Neural cell (in vitro differentiated cells): ENCODE measurements at regions not wholly inside any gene's neighbourhood (a gene's known extent, or its start where the extent isn't known, plus 50 kb on each side); places are given as distances from the start of the nearest gene placed in this dataset.
A peak's percentile ranks its signal among the peaks of the same experiment; 100 is the strongest.

ENCODE experiments used
- H2AFZ ChIP-seq: fragments of 200-600, 300-800 bp; sonication (generic), shearing (Covaris generic); 2 replicates; pipeline ENCODE4 v1.6.0; 2014; ENCODE audit warnings: low read depth, mild to moderate bottlenecking, antibody characterized with exemption, low read length, moderate library complexity
- H3F3A ChIP-seq: fragments of 200-600 bp; shearing (Covaris generic); 2 replicates; pipeline ENCODE4 v1.6.1; 2016; ENCODE audit warnings: mild to moderate bottlenecking, moderate library complexity, mixed read lengths, antibody characterized with exemption, low read length; ENCODE audit not compliant: insufficient read depth, poor library complexity, severe bottlenecking
- H3K27ac ChIP-seq: fragments of 200-600, 300-800 bp; sonication (generic), shearing (Covaris generic); 2 replicates; pipeline ENCODE4 v1.5.1; 2014; ENCODE audit warnings: mild to moderate bottlenecking, low read length, moderate library complexity
- H3K27me3 ChIP-seq: fragments of 300-800, 200-600 bp; sonication (generic), shearing (Covaris generic); 2 replicates; pipeline ENCODE4 v1.6.0; 2014; ENCODE audit warnings: mild to moderate bottlenecking, low read depth, low read length, moderate library complexity; ENCODE audit not compliant: insufficient read depth
- H3K36me3 ChIP-seq: fragments of 300-800, 200-600 bp; sonication (generic), shearing (Covaris generic); 2 replicates; pipeline ENCODE4 v1.5.1; 2014; ENCODE audit warnings: mild to moderate bottlenecking, antibody characterized with exemption, low read length, moderate library complexity; ENCODE audit not compliant: insufficient read depth
- H3K4me2 ChIP-seq: fragments of 300-800, 200-600 bp; sonication (generic), shearing (Covaris generic); 2 replicates; pipeline ENCODE4 v1.6.0; 2014; ENCODE audit warnings: mild to moderate bottlenecking, low read length
- H3K4me3 ChIP-seq: fragments of 300-800, 200-600 bp; sonication (generic), shearing (Covaris generic); 2 replicates; pipeline ENCODE4 v1.5.1; 2014; ENCODE audit warnings: mild to moderate bottlenecking, low read length, moderate library complexity
- H3K79me2 ChIP-seq: fragments of 200-600 bp; shearing (Covaris generic); replicated peaks from 2 replicates; pipeline ENCODE4 v1.6.0; 2014; ENCODE audit warnings: mild to moderate bottlenecking, low read length, moderate library complexity; ENCODE audit not compliant: insufficient read depth
- H3K9ac ChIP-seq: fragments of 300-800, 200-600 bp; sonication (generic), shearing (Covaris generic); 2 replicates; pipeline ENCODE4 v1.6.1; 2016; ENCODE audit warnings: mild to moderate bottlenecking, low read length, mixed read lengths
- H3K9me2 ChIP-seq: fragments of 200-600 bp; shearing (Covaris generic); 2 replicates; pipeline ENCODE4 v1.6.1; 2016; ENCODE audit warnings: mild to moderate bottlenecking, low read length, mixed read lengths; ENCODE audit not compliant: insufficient read depth
- H3K9me3 ChIP-seq: fragments of 200-600, 300-800 bp; sonication (generic), shearing (Covaris generic); 2 replicates; pipeline ENCODE4 v1.6.1; 2016; ENCODE audit warnings: mild to moderate bottlenecking, mixed run types, low read length, moderate library complexity, mixed read lengths
- H4K20me1 ChIP-seq: fragments of 200-600 bp; shearing (Covaris generic); 2 replicates; pipeline ENCODE4 v1.6.1; 2016; ENCODE audit warnings: mild to moderate bottlenecking, mixed run types; ENCODE audit not compliant: insufficient read depth
- CTCF ChIP-seq: fragments of 450-650 bp; IDR thresholded peaks from 2 replicates; pipeline ENCODE4 v1.5.1; 2014; ENCODE audit warnings: antibody characterized with exemption, mild to moderate bottlenecking, moderate library complexity; ENCODE audit not compliant: poor library complexity, severe bottlenecking
- EP300 ChIP-seq: fragments of 450-650 bp; conservative IDR thresholded peaks from 2 replicates; pipeline ENCODE4 v1.6.1; 2014; ENCODE audit warnings: antibody characterized with exemption, mild to moderate bottlenecking, moderate library complexity; ENCODE audit not compliant: poor library complexity, severe bottlenecking
- EZH2 ChIP-seq: fragments of 200-600, 300-800 bp; shearing (Covaris generic), sonication (generic); IDR thresholded peaks from 2 replicates; pipeline ENCODE4 v1.6.1; 2014; ENCODE audit warnings: antibody characterized with exemption, low read length, borderline replicate concordance, mild to moderate bottlenecking; ENCODE audit not compliant: insufficient read depth, poor library complexity, severe bottlenecking
- MXI1 ChIP-seq: fragments of 450-650 bp; conservative IDR thresholded peaks from 2 replicates; pipeline ENCODE4 v1.6.1; 2014; ENCODE audit warnings: antibody characterized with exemption, mild to moderate bottlenecking; ENCODE audit not compliant: poor library complexity, severe bottlenecking
- POLR2AphosphoS5 ChIP-seq: IDR thresholded peaks from 2 replicates; pipeline ENCODE4 v1.6.1; 2012
- RAD21 ChIP-seq: fragments of 450-650 bp; conservative IDR thresholded peaks from 2 replicates; pipeline ENCODE4 v1.6.1; 2014; ENCODE audit warnings: antibody characterized with exemption, mild to moderate bottlenecking, moderate library complexity
- REST ChIP-seq: IDR thresholded peaks from 2 replicates; pipeline ENCODE4 v1.6.1; 2012; ENCODE audit warnings: borderline replicate concordance
- SMC3 ChIP-seq: fragments of 450-650 bp; conservative IDR thresholded peaks from 2 replicates; pipeline ENCODE4 v1.6.1; 2014; ENCODE audit warnings: antibody characterized with exemption, mild to moderate bottlenecking, moderate library complexity; ENCODE audit not compliant: poor library complexity
- TAF1 ChIP-seq: IDR thresholded peaks from 2 replicates; pipeline ENCODE4 v1.6.1; 2012; ENCODE audit warnings: low read depth

- TF ChIP-seq MXI1 (peak; percentile 25), EP300 (no peak)
- H2AFZ ChIP-seq = no peak overlapping the region
- no peaks in the 10 kb centered on the region for H3K79me2 ChIP-seq
- H3K4me3 ChIP-seq = peak overlapping the region; percentile 51
- no peak overlapping the region for H3K9ac ChIP-seq
- no peak overlapping the region for H3K27ac ChIP-seq
- H4K20me1 ChIP-seq = no peaks in the 10 kb centered on the region
- no peaks in the 10 kb centered on the region for H3K9me2 ChIP-seq
- H3K36me3 ChIP-seq = peaks cover 11% of the 10 kb centered on the region
- peaks cover 9% of the 10 kb centered on the region for H3K9me3 ChIP-seq
- H3K27me3 ChIP-seq = peaks cover 63% of the 10 kb centered on the region
- H3F3A ChIP-seq = no peaks in the 10 kb centered on the region
- no peak overlapping the region for H3K4me2 ChIP-seq
These were observed 156.7 kb downstream of the KLF13 start for GRCh38 chr15:31483053-31483985.

GRCh38 chr15:31483986-31484951 lies 157.6 kb downstream of the KLF13 start:
- H4K20me1 ChIP-seq = no peaks in the 10 kb centered on the region
- peak overlapping the region; percentile 40 for H3K4me3 ChIP-seq
- no peak overlapping the region for H3K27ac ChIP-seq
- no peaks in the 10 kb centered on the region for H3K9me2 ChIP-seq
- peaks cover 11% of the 10 kb centered on the region for H3K36me3 ChIP-seq
- H3K27me3 ChIP-seq = peaks cover 63% of the 10 kb centered on the region
- no peak overlapping the region for H3K9ac ChIP-seq
- H3K79me2 ChIP-seq = no peaks in the 10 kb centered on the region
- no peak overlapping the region for H2AFZ ChIP-seq
- peaks cover 9% of the 10 kb centered on the region for H3K9me3 ChIP-seq
- TF ChIP-seq MXI1 (no peak), RAD21 (no peak), EP300 (no peak), REST (no peak), POLR2AphosphoS5 (no peak), TAF1 (no peak), EZH2 (no peak), SMC3 (no peak), CTCF (no peak)
- no peak overlapping the region for H3K4me2 ChIP-seq
- no peaks in the 10 kb centered on the region for H3F3A ChIP-seq
